OCI-M2 (cell line): ENCODE measurements at regions not wholly inside any gene's neighbourhood (a gene's known extent, or its start where the extent isn't known, plus 50 kb on each side); places are given as distances from the start of the nearest gene placed in this dataset.

Experiments
- DNase-seq: peaks from one replicate; lab custom pipeline; 2025; ENCODE audit not compliant: unreplicated experiment; lab: John Stamatoyannopoulos, UW

- DNase-seq, result no peak
Measured at GRCh38 chr4:168037676-168038075, 54.7 kb upstream of the ANXA10 start.

GRCh38 chr4:168039593-168039992, 52.7 kb upstream of the ANXA10 start:
- no peak for DNase-seq
